DMS114 treated with DMSO at 0.1 percent for 48 hours (cell line): ENCODE measurements at regions not wholly inside any gene's neighbourhood (a gene's known extent, or its start where the extent isn't known, plus 50 kb on each side); places are given as distances from the start of the nearest gene placed in this dataset.

Source experiments
- DNase-seq: peaks from one replicate; lab custom pipeline; 2025; ENCODE audit not compliant: unreplicated experiment; lab: John Stamatoyannopoulos, UW

GRCh38 chr2:223369889-223370288 lies 232.3 kb downstream of the SCG2 start:
- DNase-seq, result no peak

- DNase-seq, result no peak
Observed at GRCh38 chr2:223383315-223383714, 218.8 kb downstream of the SCG2 start.

GRCh38 chr2:223386189-223386588 lies 216.0 kb downstream of the SCG2 start:
- no peak for DNase-seq

DNA sequence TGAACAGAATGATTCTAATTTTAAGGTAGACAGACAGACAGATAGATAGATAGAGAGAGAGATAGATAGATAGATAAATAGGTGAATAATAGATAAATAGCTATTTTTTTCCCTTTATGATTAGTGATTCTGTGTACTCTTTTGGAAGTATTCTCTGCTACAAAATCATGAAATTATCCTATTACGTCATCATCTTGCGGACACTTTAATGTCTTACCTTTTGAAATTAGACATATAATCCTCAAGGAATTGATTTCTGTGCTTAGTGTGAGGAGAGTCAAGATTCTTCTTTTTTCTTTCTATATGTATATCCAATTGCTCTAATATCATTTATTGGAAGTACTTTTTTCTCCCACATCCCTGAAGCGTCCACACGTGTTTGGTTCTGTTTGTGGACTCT lies 215.2 kb downstream of the SCG2 start:
- no peak for DNase-seq

GRCh38 chr2:223389624-223390023 lies 212.5 kb downstream of the SCG2 start:
- DNase-seq, result no peak

DNA sequence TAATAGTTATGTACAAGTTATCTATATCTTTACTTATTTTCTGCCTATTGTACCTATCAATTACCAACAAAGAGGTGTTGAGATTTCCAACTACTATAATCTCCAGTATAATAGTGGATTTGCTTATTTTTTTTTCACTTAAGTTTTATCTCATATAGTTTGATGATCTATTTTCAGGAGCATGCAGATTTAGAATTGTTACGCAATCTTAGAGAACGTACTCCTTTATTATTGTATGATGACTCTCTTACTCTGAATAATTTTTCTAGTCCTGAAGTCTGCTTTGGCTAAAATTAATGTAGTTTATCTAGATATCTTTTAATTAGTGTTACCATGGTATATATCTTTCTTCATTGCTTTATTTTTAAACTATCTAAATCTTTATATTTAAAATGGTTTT lies 205.2 kb downstream of the SCG2 start:
- DNase-seq, result no peak

DNA sequence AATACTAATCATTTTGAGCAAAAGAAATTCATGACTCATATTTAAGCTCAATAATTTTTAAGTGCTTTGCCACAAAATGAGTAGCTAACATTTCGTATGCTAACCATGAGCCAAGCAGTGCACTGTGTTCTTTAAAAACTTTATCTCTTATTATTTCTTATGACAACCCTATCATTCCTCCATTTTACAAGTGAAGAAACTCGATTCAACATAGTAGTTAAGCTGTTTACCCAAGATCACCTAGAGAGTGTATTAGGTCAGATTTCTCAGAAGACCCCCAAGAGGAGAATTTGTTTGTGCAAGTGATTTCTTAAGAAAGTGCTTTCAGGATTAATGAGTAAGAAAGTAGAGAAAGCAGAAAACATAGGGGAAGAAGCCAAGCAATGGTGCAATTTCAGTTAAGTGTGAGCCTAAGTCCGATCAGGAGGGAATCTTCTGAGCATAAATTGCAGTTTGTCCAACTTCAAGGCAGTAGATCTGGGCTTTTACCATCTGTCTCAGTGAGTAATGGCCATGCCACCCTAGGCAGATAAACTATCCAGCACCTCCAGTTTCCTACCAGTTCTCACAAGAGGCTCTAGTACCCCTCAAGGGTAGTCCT lies 202.7 kb downstream of the SCG2 start:
- DNase-seq, result no peak

DNA sequence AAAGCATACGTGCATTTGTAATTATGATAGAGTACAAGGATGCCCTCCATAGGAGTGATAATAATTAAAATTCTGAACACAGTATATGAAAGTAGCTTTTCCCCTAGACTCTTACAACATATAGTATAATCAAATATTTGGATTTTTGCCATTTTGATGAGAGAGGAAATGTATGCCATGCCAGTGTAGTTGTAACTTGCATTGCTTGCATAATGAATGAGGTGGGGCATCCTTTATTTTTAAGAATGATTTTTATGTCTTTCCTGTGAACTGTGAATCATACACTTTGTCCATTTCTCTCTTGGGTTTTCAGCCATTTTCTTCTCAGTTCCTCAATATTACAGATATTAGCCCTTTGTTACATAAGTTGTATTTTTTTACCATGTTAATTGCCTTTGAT lies 197.5 kb downstream of the SCG2 start:
- no peak for DNase-seq

DNA sequence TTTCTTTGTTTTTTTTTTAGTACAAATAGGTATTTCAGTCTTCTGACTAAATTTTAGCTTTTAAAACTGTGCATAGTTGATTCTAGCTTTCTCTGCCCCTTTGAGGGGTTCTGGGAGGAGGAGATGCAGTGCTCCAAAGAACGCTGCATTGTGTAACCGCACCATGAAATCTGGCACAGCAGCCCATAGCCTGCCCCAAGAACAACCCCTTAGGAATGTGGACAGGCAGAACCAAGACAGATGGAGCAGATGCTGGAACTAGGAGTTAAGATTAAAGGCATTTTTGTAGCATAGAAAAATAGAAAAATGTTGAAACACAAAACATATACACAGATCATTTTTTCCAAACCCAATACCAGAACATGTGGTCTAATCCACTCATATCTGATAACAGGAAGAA lies 187.5 kb downstream of the SCG2 start:
- DNase-seq, result no peak

- no peak for DNase-seq
Observed at GRCh38 chr2:223415071-223415470, 187.1 kb downstream of the SCG2 start.

DNA sequence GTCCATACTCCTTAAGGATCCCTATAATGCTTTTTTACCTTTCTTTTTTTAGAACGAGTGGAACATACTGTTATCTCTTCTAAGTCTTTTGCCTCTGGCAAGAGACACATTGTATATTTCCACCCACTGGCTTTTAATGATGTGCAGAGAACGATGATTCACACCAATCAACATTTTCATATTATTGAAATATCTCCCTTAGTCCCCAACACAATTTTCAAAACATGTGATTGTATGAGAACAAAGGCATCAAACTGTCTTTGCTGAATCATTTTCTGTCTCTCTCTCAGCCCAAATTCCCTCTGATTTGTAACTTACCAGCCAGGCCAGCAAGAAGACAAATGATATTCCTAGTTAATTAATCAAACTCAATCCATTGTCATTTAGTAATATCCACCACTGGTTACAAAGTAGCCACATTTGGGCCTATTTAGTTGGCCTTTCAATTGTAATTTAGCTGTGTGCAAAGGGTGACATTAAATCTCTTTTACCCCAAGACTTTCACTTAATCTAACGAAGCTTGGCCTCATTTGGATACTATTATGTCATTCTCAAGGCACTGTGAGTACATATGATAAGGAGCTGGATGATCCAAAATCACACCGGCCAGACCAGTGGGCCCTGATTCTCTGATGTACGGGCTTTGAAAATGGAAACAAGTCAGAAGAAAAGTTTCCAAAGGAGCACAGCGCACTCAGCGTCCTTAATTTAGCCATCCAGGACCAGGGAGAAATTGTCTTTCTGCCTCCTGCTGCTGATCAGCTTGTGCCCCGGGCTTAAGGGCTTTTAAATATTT lies 185.1 kb downstream of the SCG2 start:
- DNase-seq, result no peak

- no peak for DNase-seq
Observed at GRCh38 chr2:223418131-223418530, 184.0 kb downstream of the SCG2 start.

DNA sequence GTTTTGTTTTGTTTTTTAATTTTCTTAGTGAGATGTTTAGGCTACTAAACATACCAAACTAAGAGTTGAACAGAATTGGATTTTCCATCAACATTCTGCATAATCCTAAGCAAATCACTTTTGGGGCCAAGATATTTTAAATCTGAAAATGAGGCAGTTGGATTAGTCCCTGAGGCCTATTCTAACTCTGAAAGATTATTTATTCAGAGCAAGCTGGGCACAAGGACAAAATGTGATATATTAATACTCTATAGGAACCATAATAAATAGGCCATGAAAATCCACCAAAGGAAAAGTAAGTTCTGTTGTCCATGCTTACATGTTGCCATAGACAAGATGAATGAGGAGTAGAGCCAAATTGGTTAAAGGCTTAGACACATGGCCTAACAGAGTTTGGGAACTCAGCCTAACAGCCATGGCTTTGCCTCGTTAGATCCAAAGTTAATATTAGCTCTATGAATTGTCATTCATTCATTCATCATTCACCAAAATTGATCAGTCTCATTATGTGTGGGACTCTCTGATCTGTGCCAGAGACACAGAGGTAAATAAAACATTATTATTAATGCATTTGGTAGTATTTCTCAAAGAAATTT lies 183.5 kb downstream of the SCG2 start:
- DNase-seq, result no peak

- no peak for DNase-seq
Observed at GRCh38 chr2:223420048-223420447, 182.1 kb downstream of the SCG2 start.

DNA sequence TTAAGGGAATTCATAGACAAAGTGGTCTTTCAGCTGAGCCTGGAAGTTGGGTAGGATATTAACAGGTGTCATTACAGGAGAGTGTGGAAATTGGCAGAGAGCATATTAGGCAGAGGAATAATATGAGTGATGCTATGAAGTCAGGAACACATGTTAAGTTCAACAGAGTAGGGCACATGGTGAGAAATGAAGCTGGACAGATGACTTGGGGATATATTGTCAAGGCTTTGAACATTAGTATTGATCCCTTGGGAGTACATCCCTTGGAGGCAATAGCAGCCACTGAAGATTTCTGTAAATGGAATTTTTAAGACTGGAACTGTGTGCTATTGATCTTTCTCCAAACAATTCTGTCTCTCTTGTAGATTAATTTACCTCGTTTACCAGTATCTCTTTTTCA lies 170.7 kb downstream of the SCG2 start:
- no peak for DNase-seq

GRCh38 chr2:223433461-223433860 lies 168.7 kb downstream of the SCG2 start:
- DNase-seq, result no peak

DNA sequence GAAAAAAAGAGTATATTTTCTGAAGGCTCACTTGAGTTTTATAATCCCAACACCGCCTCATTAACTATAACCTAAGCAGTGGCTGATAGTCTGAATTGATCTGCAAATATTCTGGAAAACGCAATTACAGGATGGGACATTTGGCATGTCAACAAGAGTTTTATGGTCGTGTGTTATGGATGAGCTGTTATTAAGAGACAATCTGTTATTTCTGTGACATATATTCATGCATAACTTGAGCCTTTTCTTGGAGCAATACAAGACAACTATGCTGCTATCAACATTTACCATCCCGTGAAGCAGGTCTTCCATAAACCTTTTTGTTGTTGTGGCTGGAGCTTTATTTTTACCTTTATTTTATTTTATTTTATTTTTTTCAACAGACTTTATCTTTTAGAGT lies 164.4 kb downstream of the SCG2 start:
- no peak for DNase-seq

- DNase-seq, result no peak
Observed at GRCh38 chr2:223439184-223439583, 163.0 kb downstream of the SCG2 start.

- no peak for DNase-seq
Observed at GRCh38 chr2:223439786-223440185, 162.4 kb downstream of the SCG2 start.

DNA sequence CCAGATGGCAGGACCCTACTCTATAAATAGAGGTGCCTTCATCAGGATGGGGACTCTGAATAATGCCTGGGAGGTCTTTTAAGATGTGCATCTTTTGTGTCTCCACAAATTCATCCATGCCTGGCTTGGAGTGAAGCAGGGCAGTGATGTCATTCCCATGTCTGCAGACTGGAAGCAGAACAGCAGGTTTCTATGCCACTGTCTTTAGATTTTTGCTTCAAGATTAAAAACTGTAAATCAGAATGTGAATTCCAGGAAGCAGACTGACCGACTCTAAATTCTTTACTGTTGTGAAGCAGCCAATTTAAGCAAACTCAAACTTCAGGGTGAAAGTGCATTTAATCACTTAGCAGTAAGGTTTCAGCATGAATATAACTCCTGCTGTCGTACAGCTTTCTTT lies 159.3 kb downstream of the SCG2 start:
- DNase-seq, result no peak

- no peak for DNase-seq
Observed at GRCh38 chr2:223450246-223450645, 151.9 kb downstream of the SCG2 start.

DNA sequence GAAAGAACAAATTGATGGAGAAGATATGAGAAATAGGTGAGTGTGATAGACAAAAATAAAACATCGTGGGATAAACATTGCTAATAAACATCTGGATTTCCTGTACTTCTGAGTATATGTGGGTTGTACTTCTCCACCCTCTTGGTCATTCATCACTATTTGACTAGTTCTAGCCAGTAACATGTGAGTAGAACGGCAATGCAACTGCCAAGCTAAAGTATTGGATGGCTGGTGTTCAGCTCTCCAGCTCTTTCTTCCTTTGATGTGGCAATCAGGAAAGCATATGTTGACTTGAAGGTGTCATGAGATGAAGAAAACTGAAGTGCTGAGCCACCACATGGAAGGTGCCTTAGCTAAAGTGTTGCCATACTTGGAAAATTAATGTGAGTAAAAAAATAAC lies 144.9 kb downstream of the SCG2 start:
- DNase-seq, result no peak
